GM23338 (cell line): ENCODE measurements at regions not wholly inside any gene's neighbourhood (a gene's known extent, or its start where the extent isn't known, plus 50 kb on each side); places are given as distances from the start of the nearest gene placed in this dataset.

ENCODE experiments used
- ATAC-seq: fragments of 200-7000 bp; cut with Tn5 transposase; 3 replicates; pipeline ENCODE4 v1.9.1; 2020
- DNase-seq: peaks from one replicate; pipeline ENCODE4 v3.0.0-alpha.2; 2015; ENCODE audit warnings: low spot score
- H2AFZ ChIP-seq: fragments of 200-600 bp; sonication (generic); 2 replicates; pipeline ENCODE4 v1.8.0; 2016; ENCODE audit warnings: antibody characterized with exemption, mild to moderate bottlenecking, moderate library complexity
- H3F3A ChIP-seq: fragments of 200-600 bp; sonication (generic); replicated peaks from 2 replicates; pipeline ENCODE4 v1.8.0; 2017; ENCODE audit warnings: antibody characterized with exemption, mixed run types, low read depth
- H3K27ac ChIP-seq: fragments of 200-600 bp; sonication (generic); 2 replicates; pipeline ENCODE4 v1.6.1; 2016; ENCODE audit warnings: low read depth
- H3K27me3 ChIP-seq: fragments of 200-600 bp; sonication (generic); 2 replicates; pipeline ENCODE4 v1.8.0; 2016; ENCODE audit warnings: mild to moderate bottlenecking, mixed run types, moderate library complexity; ENCODE audit not compliant: insufficient read depth
- H3K36me3 ChIP-seq: fragments of 200-600 bp; sonication (generic); 2 replicates; pipeline ENCODE4 v1.8.0; 2016; ENCODE audit warnings: mild to moderate bottlenecking; ENCODE audit not compliant: insufficient read depth
- H3K4me1 ChIP-seq: fragments of 200-600 bp; sonication (generic); 2 replicates; pipeline ENCODE4 v1.8.0; 2016; ENCODE audit warnings: mild to moderate bottlenecking, moderate library complexity; ENCODE audit not compliant: insufficient read depth
- H3K4me2 ChIP-seq: fragments of 200-600 bp; sonication (generic); 2 replicates; pipeline ENCODE4 v1.7.1; 2017; ENCODE audit warnings: mixed run types
- H3K4me3 ChIP-seq: fragments of 200-600 bp; sonication (generic); 2 replicates; pipeline ENCODE4 v1.6.1; 2016; ENCODE audit warnings: mixed run types
- H3K79me2 ChIP-seq: fragments of 200-600 bp; sonication (generic); replicated peaks from 2 replicates; pipeline ENCODE4 v1.8.0; 2017; ENCODE audit warnings: mild to moderate bottlenecking; ENCODE audit not compliant: insufficient read depth
- H3K9me2 ChIP-seq: fragments of 200-600 bp; sonication (generic); 2 replicates; pipeline ENCODE4 v1.8.0; 2017; ENCODE audit not compliant: insufficient read depth
- H4K20me1 ChIP-seq: fragments of 200-600 bp; sonication (generic); replicated peaks from 2 replicates; pipeline ENCODE4 v1.8.0; 2017; ENCODE audit warnings: mild to moderate bottlenecking; ENCODE audit not compliant: insufficient read depth
- H3K27ac Mint-ChIP-seq: 2 replicates; pipeline ENCODE4 v1.8.0; 2020; ENCODE audit warnings: inconsistent platforms, mild to moderate bottlenecking, moderate library complexity, mixed read lengths
- H3K27me3 Mint-ChIP-seq: 3 replicates; pipeline ENCODE4 v1.8.0; 2022; ENCODE audit warnings: low read depth, mild to moderate bottlenecking, moderate library complexity, mixed read lengths, inconsistent platforms; ENCODE audit not compliant: insufficient read depth, poor library complexity
- H3K36me3 Mint-ChIP-seq: 3 replicates; pipeline ENCODE4 v1.8.0; 2021; ENCODE audit warnings: low read depth, mild to moderate bottlenecking, inconsistent platforms, moderate library complexity, mixed read lengths
- H3K4me1 Mint-ChIP-seq: 3 replicates; pipeline ENCODE4 v1.8.0; 2020; ENCODE audit warnings: mild to moderate bottlenecking, inconsistent platforms, mixed read lengths
- H3K4me3 Mint-ChIP-seq: 3 replicates; pipeline ENCODE4 v1.8.0; 2021; ENCODE audit warnings: moderate library complexity, mild to moderate bottlenecking, inconsistent platforms, mixed read lengths
- H3K9me3 Mint-ChIP-seq: 3 replicates; pipeline ENCODE4 v1.8.0; 2020; ENCODE audit warnings: moderate library complexity, mild to moderate bottlenecking, inconsistent platforms, mixed read lengths
- CREB1 ChIP-seq: fragments of 250-450 bp; sonication (Bioruptor Pico); IDR thresholded peaks from 2 replicates; pipeline ENCODE4 v1.5.0; 2020; ENCODE audit warnings: low read depth, mild to moderate bottlenecking, moderate library complexity
- NANOG ChIP-seq: IDR thresholded peaks from 2 replicates; pipeline ENCODE4 v1.6.1; 2016; ENCODE audit warnings: antibody characterized with exemption, borderline replicate concordance
- TF ChIP-seq, protein P1 (sequence below): IDR thresholded peaks from one replicate; pipeline ENCODE4 v1.6.1; 2018; ENCODE audit warnings: antibody characterized with exemption; ENCODE audit not compliant: unreplicated experiment
- TF ChIP-seq, protein P2 (sequence below): fragments of 250-450 bp; sonication (Bioruptor Pico); IDR thresholded peaks from 2 replicates; pipeline ENCODE4 v1.5.0; 2020; ENCODE audit warnings: mild to moderate bottlenecking, moderate library complexity

GRCh38 chr12:7581625-7582024 is 78.0 kb upstream of the CD163 start:
- ATAC-seq (no peak), DNase-seq (no peak)
- H3K9me2 ChIP-seq = peaks cover 3% of the 10 kb centered on the region; the same call in 1 of the 2 replicates
- no peak overlapping the region for H3K4me3 ChIP-seq
- no peak overlapping the region for H2AFZ ChIP-seq
- Mint-ChIP-seq H3K4me3 (no peak overlapping the region), H3K4me1 (no peaks in the 10 kb centered on the region), H3K27me3 (no peaks in the 10 kb centered on the region), H3K9me3 (peaks cover 7% of the 10 kb centered on the region; the same call in 1 of the 3 replicates), H3K36me3 (no peaks in the 10 kb centered on the region; the same call in 2 of the 3 replicates), H3K27ac (no peak overlapping the region)
- no peak overlapping the region for H3K27ac ChIP-seq
- no peaks in the 10 kb centered on the region for H4K20me1 ChIP-seq
- TF ChIP-seq, protein P1, sequence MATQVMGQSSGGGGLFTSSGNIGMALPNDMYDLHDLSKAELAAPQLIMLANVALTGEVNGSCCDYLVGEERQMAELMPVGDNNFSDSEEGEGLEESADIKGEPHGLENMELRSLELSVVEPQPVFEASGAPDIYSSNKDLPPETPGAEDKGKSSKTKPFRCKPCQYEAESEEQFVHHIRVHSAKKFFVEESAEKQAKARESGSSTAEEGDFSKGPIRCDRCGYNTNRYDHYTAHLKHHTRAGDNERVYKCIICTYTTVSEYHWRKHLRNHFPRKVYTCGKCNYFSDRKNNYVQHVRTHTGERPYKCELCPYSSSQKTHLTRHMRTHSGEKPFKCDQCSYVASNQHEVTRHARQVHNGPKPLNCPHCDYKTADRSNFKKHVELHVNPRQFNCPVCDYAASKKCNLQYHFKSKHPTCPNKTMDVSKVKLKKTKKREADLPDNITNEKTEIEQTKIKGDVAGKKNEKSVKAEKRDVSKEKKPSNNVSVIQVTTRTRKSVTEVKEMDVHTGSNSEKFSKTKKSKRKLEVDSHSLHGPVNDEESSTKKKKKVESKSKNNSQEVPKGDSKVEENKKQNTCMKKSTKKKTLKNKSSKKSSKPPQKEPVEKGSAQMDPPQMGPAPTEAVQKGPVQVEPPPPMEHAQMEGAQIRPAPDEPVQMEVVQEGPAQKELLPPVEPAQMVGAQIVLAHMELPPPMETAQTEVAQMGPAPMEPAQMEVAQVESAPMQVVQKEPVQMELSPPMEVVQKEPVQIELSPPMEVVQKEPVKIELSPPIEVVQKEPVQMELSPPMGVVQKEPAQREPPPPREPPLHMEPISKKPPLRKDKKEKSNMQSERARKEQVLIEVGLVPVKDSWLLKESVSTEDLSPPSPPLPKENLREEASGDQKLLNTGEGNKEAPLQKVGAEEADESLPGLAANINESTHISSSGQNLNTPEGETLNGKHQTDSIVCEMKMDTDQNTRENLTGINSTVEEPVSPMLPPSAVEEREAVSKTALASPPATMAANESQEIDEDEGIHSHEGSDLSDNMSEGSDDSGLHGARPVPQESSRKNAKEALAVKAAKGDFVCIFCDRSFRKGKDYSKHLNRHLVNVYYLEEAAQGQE = no peak
- TF ChIP-seq, protein P2, sequence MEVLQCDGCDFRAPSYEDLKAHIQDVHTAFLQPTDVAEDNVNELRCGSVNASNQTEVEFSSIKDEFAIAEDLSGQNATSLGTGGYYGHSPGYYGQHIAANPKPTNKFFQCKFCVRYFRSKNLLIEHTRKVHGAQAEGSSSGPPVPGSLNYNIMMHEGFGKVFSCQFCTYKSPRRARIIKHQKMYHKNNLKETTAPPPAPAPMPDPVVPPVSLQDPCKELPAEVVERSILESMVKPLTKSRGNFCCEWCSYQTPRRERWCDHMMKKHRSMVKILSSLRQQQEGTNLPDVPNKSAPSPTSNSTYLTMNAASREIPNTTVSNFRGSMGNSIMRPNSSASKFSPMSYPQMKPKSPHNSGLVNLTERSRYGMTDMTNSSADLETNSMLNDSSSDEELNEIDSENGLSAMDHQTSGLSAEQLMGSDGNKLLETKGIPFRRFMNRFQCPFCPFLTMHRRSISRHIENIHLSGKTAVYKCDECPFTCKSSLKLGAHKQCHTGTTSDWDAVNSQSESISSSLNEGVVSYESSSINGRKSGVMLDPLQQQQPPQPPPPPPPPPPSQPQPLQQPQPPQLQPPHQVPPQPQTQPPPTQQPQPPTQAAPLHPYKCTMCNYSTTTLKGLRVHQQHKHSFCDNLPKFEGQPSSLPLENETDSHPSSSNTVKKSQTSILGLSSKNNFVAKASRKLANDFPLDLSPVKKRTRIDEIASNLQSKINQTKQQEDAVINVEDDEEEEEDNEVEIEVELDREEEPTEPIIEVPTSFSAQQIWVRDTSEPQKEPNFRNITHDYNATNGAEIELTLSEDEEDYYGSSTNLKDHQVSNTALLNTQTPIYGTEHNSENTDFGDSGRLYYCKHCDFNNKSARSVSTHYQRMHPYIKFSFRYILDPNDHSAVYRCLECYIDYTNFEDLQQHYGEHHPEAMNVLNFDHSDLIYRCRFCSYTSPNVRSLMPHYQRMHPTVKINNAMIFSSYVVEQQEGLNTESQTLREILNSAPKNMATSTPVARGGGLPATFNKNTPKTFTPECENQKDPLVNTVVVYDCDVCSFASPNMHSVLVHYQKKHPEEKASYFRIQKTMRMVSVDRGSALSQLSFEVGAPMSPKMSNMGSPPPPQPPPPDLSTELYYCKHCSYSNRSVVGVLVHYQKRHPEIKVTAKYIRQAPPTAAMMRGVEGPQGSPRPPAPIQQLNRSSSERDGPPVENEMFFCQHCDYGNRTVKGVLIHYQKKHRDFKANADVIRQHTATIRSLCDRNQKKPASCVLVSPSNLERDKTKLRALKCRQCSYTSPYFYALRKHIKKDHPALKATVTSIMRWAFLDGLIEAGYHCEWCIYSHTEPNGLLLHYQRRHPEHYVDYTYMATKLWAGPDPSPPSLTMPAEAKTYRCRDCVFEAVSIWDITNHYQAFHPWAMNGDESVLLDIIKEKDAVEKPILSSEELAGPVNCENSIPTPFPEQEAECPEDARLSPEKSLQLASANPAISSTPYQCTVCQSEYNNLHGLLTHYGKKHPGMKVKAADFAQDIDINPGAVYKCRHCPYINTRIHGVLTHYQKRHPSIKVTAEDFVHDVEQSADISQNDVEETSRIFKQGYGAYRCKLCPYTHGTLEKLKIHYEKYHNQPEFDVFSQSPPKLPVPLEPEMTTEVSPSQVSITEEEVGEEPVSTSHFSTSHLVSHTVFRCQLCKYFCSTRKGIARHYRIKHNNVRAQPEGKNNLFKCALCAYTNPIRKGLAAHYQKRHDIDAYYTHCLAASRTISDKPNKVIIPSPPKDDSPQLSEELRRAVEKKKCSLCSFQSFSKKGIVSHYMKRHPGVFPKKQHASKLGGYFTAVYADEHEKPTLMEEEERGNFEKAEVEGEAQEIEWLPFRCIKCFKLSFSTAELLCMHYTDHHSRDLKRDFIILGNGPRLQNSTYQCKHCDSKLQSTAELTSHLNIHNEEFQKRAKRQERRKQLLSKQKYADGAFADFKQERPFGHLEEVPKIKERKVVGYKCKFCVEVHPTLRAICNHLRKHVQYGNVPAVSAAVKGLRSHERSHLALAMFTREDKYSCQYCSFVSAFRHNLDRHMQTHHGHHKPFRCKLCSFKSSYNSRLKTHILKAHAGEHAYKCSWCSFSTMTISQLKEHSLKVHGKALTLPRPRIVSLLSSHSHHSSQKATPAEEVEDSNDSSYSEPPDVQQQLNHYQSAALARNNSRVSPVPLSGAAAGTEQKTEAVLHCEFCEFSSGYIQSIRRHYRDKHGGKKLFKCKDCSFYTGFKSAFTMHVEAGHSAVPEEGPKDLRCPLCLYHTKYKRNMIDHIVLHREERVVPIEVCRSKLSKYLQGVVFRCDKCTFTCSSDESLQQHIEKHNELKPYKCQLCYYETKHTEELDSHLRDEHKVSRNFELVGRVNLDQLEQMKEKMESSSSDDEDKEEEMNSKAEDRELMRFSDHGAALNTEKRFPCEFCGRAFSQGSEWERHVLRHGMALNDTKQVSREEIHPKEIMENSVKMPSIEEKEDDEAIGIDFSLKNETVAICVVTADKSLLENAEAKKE (CRISPR knock-in tag) = no peak
- TF ChIP-seq NANOG (no peak), CREB1 (CRISPR knock-in tag) (no peak)
- no peak overlapping the region for H3K4me2 ChIP-seq
- H3K36me3 ChIP-seq = no peaks in the 10 kb centered on the region; the same call in 1 of the 2 replicates
- no peaks in the 10 kb centered on the region for H3K27me3 ChIP-seq
- H3K79me2 ChIP-seq = no peaks in the 10 kb centered on the region
- H3F3A ChIP-seq = no peaks in the 10 kb centered on the region
- H3K4me1 ChIP-seq = no peaks in the 10 kb centered on the region
